Kidney epithelial cell (primary cell): ENCODE measurements at regions not wholly inside any gene's neighbourhood (a gene's known extent, or its start where the extent isn't known, plus 50 kb on each side); places are given as distances from the start of the nearest gene placed in this dataset.

ENCODE experiments used
- DNase-seq: peaks from one replicate; pipeline ENCODE4 v3.0.0-alpha.2; 2010; ENCODE audit warnings: low read depth
- H3K27me3 ChIP-seq: 2 replicates; pipeline ENCODE4 v1.6.0; 2011; ENCODE audit warnings: low read length; ENCODE audit not compliant: control insufficient read depth, insufficient read depth
- H3K36me3 ChIP-seq: 2 replicates; pipeline ENCODE4 v1.5.1; 2011; ENCODE audit warnings: low read length; ENCODE audit not compliant: control insufficient read depth, insufficient read depth
- H3K4me3 ChIP-seq: 2 replicates; pipeline ENCODE4 v1.5.1; 2011; ENCODE audit warnings: low read depth, mild to moderate bottlenecking, control low read depth, low read length
- TF ChIP-seq, protein P1 (sequence below): IDR thresholded peaks from 2 replicates; pipeline ENCODE4 v1.5.1; 2011; ENCODE audit warnings: mild to moderate bottlenecking, moderate library complexity, low read length, control low read depth, inconsistent platforms; ENCODE audit not compliant: insufficient read depth, poor library complexity, severe bottlenecking

DNA sequence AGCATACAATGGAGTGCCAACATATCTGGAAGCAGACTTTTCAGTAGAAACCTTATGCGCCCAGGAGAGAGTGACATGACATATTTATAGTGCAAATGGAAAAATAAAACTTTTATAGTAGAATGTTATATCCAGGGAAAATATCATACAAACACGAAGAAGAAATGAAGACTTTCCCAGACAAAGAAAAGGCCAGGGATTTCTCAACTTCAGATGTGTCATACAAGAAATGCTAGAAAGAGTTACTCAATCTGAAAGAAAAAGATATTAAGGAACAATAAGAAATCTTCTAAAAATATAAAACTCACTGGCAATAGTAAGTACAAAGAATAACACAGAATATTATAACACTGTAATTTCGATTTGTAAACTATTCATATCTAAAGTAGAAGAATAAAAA lies 1269.3 kb downstream of the GRIK2 start:
- Histone ChIP-seq H3K27me3 (no peaks in the 10 kb centered on the region), H3K4me3 (no peak overlapping the region), H3K36me3 (no peaks in the 10 kb centered on the region)
- no peak for DNase-seq
- TF ChIP-seq, protein P1, sequence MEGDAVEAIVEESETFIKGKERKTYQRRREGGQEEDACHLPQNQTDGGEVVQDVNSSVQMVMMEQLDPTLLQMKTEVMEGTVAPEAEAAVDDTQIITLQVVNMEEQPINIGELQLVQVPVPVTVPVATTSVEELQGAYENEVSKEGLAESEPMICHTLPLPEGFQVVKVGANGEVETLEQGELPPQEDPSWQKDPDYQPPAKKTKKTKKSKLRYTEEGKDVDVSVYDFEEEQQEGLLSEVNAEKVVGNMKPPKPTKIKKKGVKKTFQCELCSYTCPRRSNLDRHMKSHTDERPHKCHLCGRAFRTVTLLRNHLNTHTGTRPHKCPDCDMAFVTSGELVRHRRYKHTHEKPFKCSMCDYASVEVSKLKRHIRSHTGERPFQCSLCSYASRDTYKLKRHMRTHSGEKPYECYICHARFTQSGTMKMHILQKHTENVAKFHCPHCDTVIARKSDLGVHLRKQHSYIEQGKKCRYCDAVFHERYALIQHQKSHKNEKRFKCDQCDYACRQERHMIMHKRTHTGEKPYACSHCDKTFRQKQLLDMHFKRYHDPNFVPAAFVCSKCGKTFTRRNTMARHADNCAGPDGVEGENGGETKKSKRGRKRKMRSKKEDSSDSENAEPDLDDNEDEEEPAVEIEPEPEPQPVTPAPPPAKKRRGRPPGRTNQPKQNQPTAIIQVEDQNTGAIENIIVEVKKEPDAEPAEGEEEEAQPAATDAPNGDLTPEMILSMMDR = no peak

DNA sequence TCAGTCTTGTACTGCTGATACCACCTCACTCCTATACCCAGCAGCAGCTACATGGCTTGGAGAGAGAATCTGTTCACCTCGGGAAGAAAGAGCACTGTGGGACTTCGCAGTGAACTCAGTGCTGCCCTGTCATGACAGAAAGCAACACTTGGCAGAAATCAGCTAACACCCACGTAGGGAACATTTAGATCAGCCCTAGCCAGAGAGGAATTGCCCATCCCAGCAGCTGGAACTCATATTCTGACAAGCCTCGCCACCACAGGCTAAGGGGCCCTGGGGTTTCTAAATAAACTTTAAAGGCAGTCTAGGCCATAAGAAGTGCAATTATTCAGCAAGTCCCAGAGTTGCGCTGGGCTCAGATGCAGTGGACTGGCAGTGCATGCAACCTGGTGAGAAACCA lies 1266.8 kb downstream of the GRIK2 start:
- TF ChIP-seq, protein P1 = no peak
- Histone ChIP-seq H3K27me3 (no peaks in the 10 kb centered on the region), H3K4me3 (no peak overlapping the region), H3K36me3 (no peaks in the 10 kb centered on the region)
- no peak for DNase-seq

DNA sequence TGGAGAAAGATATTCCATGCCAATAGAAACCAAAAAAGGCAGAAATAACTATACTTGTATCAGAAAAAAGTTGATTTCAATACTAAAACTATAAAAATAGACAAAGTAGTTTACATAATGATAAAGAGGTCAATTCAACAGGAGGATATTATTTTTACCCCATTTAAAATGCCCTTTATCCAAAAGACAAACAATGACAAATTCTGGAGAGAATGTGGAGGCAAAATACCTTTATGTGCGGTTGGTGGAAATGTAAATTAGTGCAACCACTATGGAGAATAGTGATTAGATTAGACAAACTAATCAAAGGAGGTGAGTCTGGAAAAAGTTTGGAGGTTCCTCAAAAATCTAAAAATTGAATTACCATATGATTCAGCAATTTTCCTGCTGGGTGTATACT lies 1262.3 kb downstream of the GRIK2 start:
- H3K4me3 ChIP-seq = no peak overlapping the region
- no peak for DNase-seq
- H3K27me3 ChIP-seq = no peaks in the 10 kb centered on the region
- H3K36me3 ChIP-seq = no peaks in the 10 kb centered on the region
- TF ChIP-seq, protein P1 = no peak

DNA sequence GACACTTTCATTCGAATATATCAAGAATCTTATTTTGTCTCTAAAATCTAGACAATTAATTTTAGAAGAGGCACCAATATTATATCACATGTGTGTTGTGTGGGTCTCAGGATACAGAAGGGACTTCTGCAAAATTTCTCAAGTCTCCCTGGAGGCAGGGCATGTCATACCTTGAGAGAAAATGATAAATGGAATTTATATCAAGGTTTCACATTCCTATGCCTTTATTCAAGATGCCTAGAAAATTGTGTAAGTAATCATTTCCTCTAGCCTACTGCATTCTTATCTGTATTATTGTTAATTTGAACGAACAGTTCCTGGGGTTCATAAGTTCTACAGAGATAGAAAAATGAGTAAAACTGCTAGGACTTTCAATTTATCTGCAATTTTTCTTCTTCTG lies 1247.9 kb downstream of the GRIK2 start:
- no peak for DNase-seq
- TF ChIP-seq, protein P1 = no peak

DNA sequence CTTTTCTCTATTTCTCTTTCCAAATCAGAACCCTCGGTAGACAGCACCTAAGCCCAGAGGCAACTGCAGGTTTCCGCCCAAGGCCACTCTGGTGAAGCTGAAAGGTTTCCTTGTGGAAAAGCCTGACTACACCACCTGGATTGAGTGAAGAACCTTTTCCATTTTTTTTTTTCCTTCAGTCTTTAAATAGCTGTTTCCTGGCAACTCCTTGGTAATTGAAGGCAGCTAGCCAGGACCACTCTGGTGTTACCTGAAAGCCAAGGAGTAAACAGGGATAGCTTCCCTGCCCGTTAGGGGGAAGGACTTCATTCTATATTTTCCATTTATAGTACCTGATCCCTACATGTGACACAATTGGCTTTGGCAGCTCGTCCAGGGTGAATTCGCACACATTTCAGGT lies 1238.4 kb downstream of the GRIK2 start:
- no peak for DNase-seq
- TF ChIP-seq, protein P1 = no peak
- no peak overlapping the region for H3K4me3 ChIP-seq
- H3K27me3 ChIP-seq = no peaks in the 10 kb centered on the region
- H3K36me3 ChIP-seq = no peaks in the 10 kb centered on the region

More for the DNA sequence above, 1247.9 kb downstream of the GRIK2 start:
- H3K4me3 ChIP-seq = no peak overlapping the region
- H3K27me3 ChIP-seq = no peaks in the 10 kb centered on the region
- no peaks in the 10 kb centered on the region for H3K36me3 ChIP-seq

DNA sequence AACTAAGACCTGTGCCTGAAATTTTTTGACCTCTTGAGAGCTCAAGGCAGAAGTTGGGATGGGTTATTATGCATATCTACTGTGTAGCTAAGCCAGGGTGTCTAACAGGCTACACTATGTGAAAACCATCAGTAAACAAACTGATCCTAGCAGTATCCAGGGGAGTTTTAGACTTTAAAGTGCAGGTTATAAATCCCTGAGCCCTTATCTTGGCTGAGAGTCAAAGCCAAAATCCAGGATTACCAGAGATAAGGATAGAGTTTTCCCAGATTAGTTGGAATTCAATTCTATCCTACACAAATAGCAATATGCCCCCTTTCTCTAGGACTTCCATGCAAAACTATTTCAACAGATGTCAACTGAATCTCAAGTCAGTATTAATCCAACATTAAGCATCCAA lies 1229.7 kb downstream of the GRIK2 start:
- DNase-seq = no peak
- TF ChIP-seq, protein P1 = no peak
- H3K27me3 ChIP-seq = no peaks in the 10 kb centered on the region

More for the DNA sequence above, 1229.7 kb downstream of the GRIK2 start:
- Histone ChIP-seq H3K4me3 (no peak overlapping the region), H3K36me3 (no peaks in the 10 kb centered on the region)
